Osteocyte (in vitro differentiated cells): ENCODE measurements at regions not wholly inside any gene's neighbourhood (a gene's known extent, or its start where the extent isn't known, plus 50 kb on each side); places are given as distances from the start of the nearest gene placed in this dataset.
A peak's percentile ranks its signal among the peaks of the same experiment; 100 is the strongest.

ENCODE experiments used
- DNase-seq: peaks from one replicate; pipeline ENCODE4 v3.0.0; 2021; ENCODE audit warnings: mixed read lengths; ENCODE audit not compliant: unreplicated experiment; ENCODE audit errors: extremely low spot score
- H3K27ac Mint-ChIP-seq: one replicate; pipeline ENCODE4 v1.8.0; 2021; ENCODE audit warnings: mild to moderate bottlenecking, mixed read lengths; ENCODE audit not compliant: unreplicated experiment
- H3K27me3 Mint-ChIP-seq: one replicate; pipeline ENCODE4 v1.8.0; 2021; ENCODE audit warnings: mixed read lengths; ENCODE audit not compliant: unreplicated experiment
- H3K36me3 Mint-ChIP-seq: one replicate; pipeline ENCODE4 v1.8.0; 2021; ENCODE audit warnings: mixed read lengths; ENCODE audit not compliant: unreplicated experiment
- H3K4me1 Mint-ChIP-seq: one replicate; pipeline ENCODE4 v1.8.0; 2021; ENCODE audit warnings: mixed read lengths; ENCODE audit not compliant: unreplicated experiment
- H3K4me3 Mint-ChIP-seq: one replicate; pipeline ENCODE4 v1.8.0; 2021; ENCODE audit warnings: mild to moderate bottlenecking, moderate library complexity, mixed read lengths; ENCODE audit not compliant: unreplicated experiment
- H3K9me3 Mint-ChIP-seq: one replicate; pipeline ENCODE4 v1.8.0; 2021; ENCODE audit warnings: mixed read lengths; ENCODE audit not compliant: unreplicated experiment
- TF ChIP-seq, protein P1 (sequence below): fragments of 200-600 bp; sonication (generic); IDR thresholded peaks from 2 replicates; pipeline ENCODE4 v1.5.0; 2021; ENCODE audit warnings: antibody characterized with exemption, mild to moderate bottlenecking, moderate library complexity

GRCh38 chr6:169028343-169028742, 225.3 kb downstream of the THBS2 start:
- peaks cover 19% of the 10 kb centered on the region for H3K4me1 Mint-ChIP-seq
- no peak for DNase-seq
- H3K4me3 Mint-ChIP-seq, result no peak overlapping the region
- H3K9me3 Mint-ChIP-seq, result no peaks in the 10 kb centered on the region
- no peaks in the 10 kb centered on the region for H3K27me3 Mint-ChIP-seq
- TF ChIP-seq, protein P1, sequence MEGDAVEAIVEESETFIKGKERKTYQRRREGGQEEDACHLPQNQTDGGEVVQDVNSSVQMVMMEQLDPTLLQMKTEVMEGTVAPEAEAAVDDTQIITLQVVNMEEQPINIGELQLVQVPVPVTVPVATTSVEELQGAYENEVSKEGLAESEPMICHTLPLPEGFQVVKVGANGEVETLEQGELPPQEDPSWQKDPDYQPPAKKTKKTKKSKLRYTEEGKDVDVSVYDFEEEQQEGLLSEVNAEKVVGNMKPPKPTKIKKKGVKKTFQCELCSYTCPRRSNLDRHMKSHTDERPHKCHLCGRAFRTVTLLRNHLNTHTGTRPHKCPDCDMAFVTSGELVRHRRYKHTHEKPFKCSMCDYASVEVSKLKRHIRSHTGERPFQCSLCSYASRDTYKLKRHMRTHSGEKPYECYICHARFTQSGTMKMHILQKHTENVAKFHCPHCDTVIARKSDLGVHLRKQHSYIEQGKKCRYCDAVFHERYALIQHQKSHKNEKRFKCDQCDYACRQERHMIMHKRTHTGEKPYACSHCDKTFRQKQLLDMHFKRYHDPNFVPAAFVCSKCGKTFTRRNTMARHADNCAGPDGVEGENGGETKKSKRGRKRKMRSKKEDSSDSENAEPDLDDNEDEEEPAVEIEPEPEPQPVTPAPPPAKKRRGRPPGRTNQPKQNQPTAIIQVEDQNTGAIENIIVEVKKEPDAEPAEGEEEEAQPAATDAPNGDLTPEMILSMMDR, result no peak
- H3K27ac Mint-ChIP-seq, result no peak overlapping the region
- H3K36me3 Mint-ChIP-seq, result no peaks in the 10 kb centered on the region

- no peak for DNase-seq
- TF ChIP-seq, protein P1, result no peak
- Mint-ChIP-seq H3K27ac (no peak overlapping the region), H3K4me1 (peaks cover 20% of the 10 kb centered on the region), H3K9me3 (no peaks in the 10 kb centered on the region), H3K27me3 (no peaks in the 10 kb centered on the region), H3K4me3 (no peak overlapping the region), H3K36me3 (no peaks in the 10 kb centered on the region)
Observed at GRCh38 chr6:169026175-169026574, 227.5 kb downstream of the THBS2 start.

DNA sequence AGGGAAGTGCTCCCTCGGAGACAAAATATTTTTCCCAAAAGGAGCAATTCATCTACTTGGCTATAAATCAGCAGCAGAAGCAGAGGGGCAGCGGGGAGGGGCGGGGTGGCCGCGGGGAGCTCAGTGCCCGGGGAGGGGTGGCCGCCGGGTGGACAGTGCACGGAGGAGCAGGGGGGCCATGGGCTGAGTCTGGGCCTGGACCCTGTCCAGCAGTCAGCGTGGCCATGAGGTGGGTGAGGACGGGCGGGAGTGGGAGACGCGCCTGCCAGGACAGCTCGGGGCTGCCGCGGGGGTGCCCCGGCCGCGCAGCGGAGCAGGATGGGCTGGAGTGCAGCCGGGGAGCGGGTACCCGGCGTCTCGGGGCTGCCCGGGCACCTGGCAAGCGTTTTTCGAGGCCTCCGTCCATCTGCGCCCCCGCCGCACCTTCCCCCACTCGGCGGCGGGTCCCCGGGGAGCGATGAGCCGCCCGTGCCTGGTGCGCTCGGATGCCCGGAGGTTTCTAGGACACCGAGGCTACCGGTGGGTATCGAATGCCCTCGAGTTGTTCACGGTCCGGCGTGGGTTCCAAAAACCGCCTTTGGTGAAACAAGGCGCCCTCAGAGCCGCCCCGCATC, 229.5 kb downstream of the THBS2 start:
- Mint-ChIP-seq H3K27ac (no peak overlapping the region), H3K9me3 (no peaks in the 10 kb centered on the region)
- peak; percentile 83 for DNase-seq

DNA sequence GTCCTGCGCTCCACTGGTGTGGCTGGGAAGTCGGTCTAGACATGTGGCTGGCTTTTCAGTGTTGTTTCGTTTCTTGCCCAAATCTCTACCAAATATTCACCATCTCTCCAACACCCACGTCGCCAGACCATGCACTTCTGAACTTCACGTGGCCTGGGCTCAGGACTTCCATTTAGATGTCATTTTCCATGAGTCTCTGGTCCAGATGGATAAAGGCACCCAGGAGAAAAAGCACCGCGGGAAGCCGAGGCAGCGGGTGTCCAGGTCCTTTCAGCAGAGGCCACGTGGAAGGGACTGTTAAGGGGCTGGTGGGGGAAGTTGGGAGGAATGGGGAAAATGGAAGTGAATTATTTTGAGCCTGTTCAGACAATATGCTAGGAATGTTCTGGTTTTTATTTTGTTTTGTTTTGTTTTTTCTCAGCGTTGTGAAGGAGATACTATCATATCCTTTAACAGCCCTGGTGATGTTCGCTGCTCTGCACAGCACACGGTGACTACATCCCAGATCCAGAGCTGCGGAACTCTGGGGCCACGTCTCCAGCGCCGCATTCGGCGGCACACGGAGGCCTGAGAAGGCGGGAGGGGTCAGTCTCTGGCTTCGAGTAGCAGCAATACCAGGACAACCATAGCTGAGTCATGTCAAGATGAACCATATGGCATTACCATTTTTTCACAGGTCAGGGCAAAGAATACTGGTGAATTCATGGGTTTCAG, 230.3 kb downstream of the THBS2 start:
- DNase-seq, result peak; percentile 65
- Mint-ChIP-seq H3K27ac (peak overlapping the region; percentile 6), H3K27me3 (no peaks in the 10 kb centered on the region), H3K4me1 (peaks cover 10% of the 10 kb centered on the region), H3K4me3 (no peak overlapping the region), H3K9me3 (no peaks in the 10 kb centered on the region), H3K36me3 (no peaks in the 10 kb centered on the region)
- TF ChIP-seq, protein P1, result no peak

More for the DNA sequence above, 229.5 kb downstream of the THBS2 start:
- H3K4me1 Mint-ChIP-seq, result peaks cover 11% of the 10 kb centered on the region
- TF ChIP-seq, protein P1, result no peak
- H3K4me3 Mint-ChIP-seq, result no peak overlapping the region
- H3K27me3 Mint-ChIP-seq, result no peaks in the 10 kb centered on the region
- no peaks in the 10 kb centered on the region for H3K36me3 Mint-ChIP-seq

GRCh38 chr6:169022079-169022478, 231.6 kb downstream of the THBS2 start:
- Mint-ChIP-seq H3K27ac (no peak overlapping the region), H3K27me3 (no peaks in the 10 kb centered on the region), H3K36me3 (no peaks in the 10 kb centered on the region), H3K4me3 (no peak overlapping the region), H3K9me3 (peaks cover 8% of the 10 kb centered on the region), H3K4me1 (peaks cover 10% of the 10 kb centered on the region)
- TF ChIP-seq, protein P1, result no peak
- no peak for DNase-seq
